CD14-positive monocyte (primary cell): ENCODE measurements at regions not wholly inside any gene's neighbourhood (a gene's known extent, or its start where the extent isn't known, plus 50 kb on each side); places are given as distances from the start of the nearest gene placed in this dataset.

ENCODE experiments used
- DNase-seq, 3 donors: peaks; one replicate each; pipeline ENCODE4 v3.0.0-alpha.2; 2011 to 2022
- H2AFZ ChIP-seq: 2 replicates; pipeline ENCODE4 v1.6.0; 2012; ENCODE audit warnings: mild to moderate bottlenecking, low read depth, low read length, inconsistent platforms; ENCODE audit not compliant: insufficient read depth, poor library complexity, severe bottlenecking
- H3K27ac ChIP-seq, 2 donors: 1 replicate in 1 of 2; 2 replicates in 1 of 2; pipeline ENCODE4 v1.5.1; 2012 to 2013; ENCODE audit warnings: low read length in 2 of 2, control low read depth in 1 of 2, inconsistent platforms in 1 of 2, low read depth in 1 of 2, mild to moderate bottlenecking in 1 of 2
- H3K27me3 ChIP-seq, 2 donors: one replicate each; pipeline versions ENCODE4 v1.6.0 to v1.6.1; 2011 to 2013; ENCODE audit warnings: low read length in 2 of 2; ENCODE audit not compliant: control insufficient read depth in 2 of 2, insufficient read depth in 2 of 2
- H3K36me3 ChIP-seq, 2 donors: replicated peaks in 1 of 2; 1 replicate in 1 of 2; 2 replicates in 1 of 2; pipeline versions ENCODE4 v1.5.1 to v1.6.1; 2012 to 2013; ENCODE audit warnings: low read length in 2 of 2, control low read depth in 1 of 2, inconsistent platforms in 1 of 2, mild to moderate bottlenecking in 1 of 2; ENCODE audit not compliant: insufficient read depth in 2 of 2, control insufficient read depth in 1 of 2
- H3K4me1 ChIP-seq, 2 donors: 1 replicate in 1 of 2; 2 replicates in 1 of 2; pipeline versions ENCODE4 v1.5.1 to v1.6.1; 2012 to 2013; ENCODE audit warnings: low read length in 2 of 2, control low read depth in 1 of 2, inconsistent platforms in 1 of 2, mild to moderate bottlenecking in 1 of 2, moderate library complexity in 1 of 2; ENCODE audit not compliant: insufficient read depth in 2 of 2, control insufficient read depth in 1 of 2
- H3K4me2 ChIP-seq: replicated peaks from 2 replicates; pipeline ENCODE3; 2012; ENCODE audit warnings: low read length, moderate library complexity, mild to moderate bottlenecking; ENCODE audit not compliant: poor library complexity, severe bottlenecking; ENCODE audit errors: extremely low read depth
- H3K4me3 ChIP-seq, 3 experiments: fragments of 200-600 bp in 1 of 3; sonication (generic) in 1 of 3; replicated peaks in 1 of 3; 1 replicate in 2 of 3; 2 replicates in 1 of 3; pipeline ENCODE4 v1.5.1; 2011 to 2013; ENCODE audit warnings: low read length in 3 of 3, mild to moderate bottlenecking in 3 of 3, control low read depth in 2 of 3, low read depth in 2 of 3, inconsistent platforms in 1 of 3, moderate library complexity in 1 of 3
- H3K79me2 ChIP-seq: 2 replicates; pipeline ENCODE4 v1.6.0; 2012; ENCODE audit warnings: mild to moderate bottlenecking, control low read depth, inconsistent platforms, low read length, moderate library complexity; ENCODE audit not compliant: insufficient read depth
- H3K9ac ChIP-seq: 2 replicates; pipeline ENCODE4 v1.6.0; 2017; ENCODE audit warnings: low read length, mild to moderate bottlenecking; ENCODE audit not compliant: insufficient read depth, poor library complexity, severe bottlenecking
- H3K9me3 ChIP-seq, 2 donors: replicated peaks in 1 of 2; 1 replicate in 1 of 2; 2 replicates in 1 of 2; pipeline versions ENCODE4 v1.5.1 to v1.6.1; 2012 to 2013; ENCODE audit warnings: low read length in 2 of 2, control low read depth in 1 of 2; ENCODE audit not compliant: control insufficient read depth in 1 of 2, insufficient read depth in 1 of 2
- H4K20me1 ChIP-seq: 2 replicates; pipeline ENCODE4 v1.6.0; 2012; ENCODE audit warnings: mild to moderate bottlenecking, low read length, control low read depth, moderate library complexity; ENCODE audit not compliant: insufficient read depth
- H3K27ac Mint-ChIP-seq, 7 donors: one replicate each; pipeline ENCODE4 v1.8.0; 2020; ENCODE audit warnings: mild to moderate bottlenecking in 7 of 7, mixed read lengths in 7 of 7, moderate library complexity in 6 of 7, inconsistent platforms in 2 of 7
- H3K27me3 Mint-ChIP-seq, 3 donors: one replicate each; pipeline ENCODE4 v1.8.0; 2021 to 2022; ENCODE audit warnings: low read depth in 3 of 3, mild to moderate bottlenecking in 3 of 3, mixed read lengths in 3 of 3, moderate library complexity in 3 of 3, inconsistent platforms in 1 of 3
- H3K36me3 Mint-ChIP-seq, 2 donors: one replicate each; pipeline ENCODE4 v1.8.0; 2020; ENCODE audit warnings: mixed read lengths in 2 of 2, inconsistent platforms in 1 of 2, mild to moderate bottlenecking in 1 of 2
- H3K4me1 Mint-ChIP-seq: one replicate; pipeline ENCODE4 v1.8.0; 2020; ENCODE audit warnings: mild to moderate bottlenecking, mixed read lengths
- H3K4me3 Mint-ChIP-seq, 2 donors: one replicate each; pipeline ENCODE4 v1.8.0; 2020; ENCODE audit warnings: mild to moderate bottlenecking in 2 of 2, mixed read lengths in 2 of 2, moderate library complexity in 1 of 2
- H3K9me3 Mint-ChIP-seq, 7 donors: one replicate each; pipeline ENCODE4 v1.8.0; 2020 to 2022; ENCODE audit warnings: mixed read lengths in 7 of 7, mild to moderate bottlenecking in 6 of 7, moderate library complexity in 6 of 7, inconsistent platforms in 2 of 7
- WGBS: methylation state at CpG from one replicate; pipeline ENCODE4 v1.1.5; 2013; ENCODE audit warnings: missing lambda C conversion rate; ENCODE audit not compliant: insufficient coverage; 5-methylcytosine and 5-hydroxymethylcytosine counted together
- intact Hi-C, 2 donors: fragments of 100-400 bp; cut with micrococcal nuclease; formaldehyde crosslinking; loops; one replicate each; pipeline versions ENCODE4 v1.15.0 to v1.15.1; 2023
- TF ChIP-seq, protein P1 (sequence below): fragments of 200-600 bp; IDR thresholded peaks from one replicate; pipeline ENCODE4 v1.8.0; 2022; ENCODE audit warnings: antibody characterized with exemption, mild to moderate bottlenecking

DNA sequence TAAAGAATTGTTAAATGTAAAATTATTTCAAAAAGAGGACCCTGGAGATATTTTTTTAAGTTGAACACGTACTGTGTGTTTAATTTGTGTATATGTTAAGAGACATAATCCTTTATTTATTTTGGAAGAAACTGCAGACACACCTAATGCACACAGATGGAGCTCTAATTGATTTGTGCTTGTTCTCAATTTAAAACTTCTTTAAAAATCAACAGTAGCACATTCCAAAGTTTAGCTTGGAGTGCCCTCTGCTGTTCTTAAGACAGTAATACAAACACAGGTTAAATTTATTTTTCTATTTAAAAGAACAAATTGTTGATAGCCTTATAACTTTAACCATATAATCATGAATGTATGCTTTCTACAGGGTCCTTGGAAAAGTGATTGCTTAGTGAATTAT is 277.6 kb upstream of the ADAMTS16 start:
- no peak overlapping the region for H3K27ac ChIP-seq
- intact Hi-C loops: no loop called here
- no peaks in the 10 kb centered on the region for H3K4me1 ChIP-seq
- no peaks in the 10 kb centered on the region for H3K79me2 ChIP-seq
- H3K36me3 ChIP-seq: no peaks in the 10 kb centered on the region
- Mint-ChIP-seq H3K36me3 (no peaks in the 10 kb centered on the region), H3K27me3 (no peaks in the 10 kb centered on the region), H3K27ac (no peak overlapping the region), H3K4me1 (no peaks in the 10 kb centered on the region), H3K4me3 (no peak overlapping the region), H3K9me3 (peaks cover 6 to 13% (median 9%) of the 10 kb centered on the region in 7 donors)
- TF ChIP-seq, protein P1, sequence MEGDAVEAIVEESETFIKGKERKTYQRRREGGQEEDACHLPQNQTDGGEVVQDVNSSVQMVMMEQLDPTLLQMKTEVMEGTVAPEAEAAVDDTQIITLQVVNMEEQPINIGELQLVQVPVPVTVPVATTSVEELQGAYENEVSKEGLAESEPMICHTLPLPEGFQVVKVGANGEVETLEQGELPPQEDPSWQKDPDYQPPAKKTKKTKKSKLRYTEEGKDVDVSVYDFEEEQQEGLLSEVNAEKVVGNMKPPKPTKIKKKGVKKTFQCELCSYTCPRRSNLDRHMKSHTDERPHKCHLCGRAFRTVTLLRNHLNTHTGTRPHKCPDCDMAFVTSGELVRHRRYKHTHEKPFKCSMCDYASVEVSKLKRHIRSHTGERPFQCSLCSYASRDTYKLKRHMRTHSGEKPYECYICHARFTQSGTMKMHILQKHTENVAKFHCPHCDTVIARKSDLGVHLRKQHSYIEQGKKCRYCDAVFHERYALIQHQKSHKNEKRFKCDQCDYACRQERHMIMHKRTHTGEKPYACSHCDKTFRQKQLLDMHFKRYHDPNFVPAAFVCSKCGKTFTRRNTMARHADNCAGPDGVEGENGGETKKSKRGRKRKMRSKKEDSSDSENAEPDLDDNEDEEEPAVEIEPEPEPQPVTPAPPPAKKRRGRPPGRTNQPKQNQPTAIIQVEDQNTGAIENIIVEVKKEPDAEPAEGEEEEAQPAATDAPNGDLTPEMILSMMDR: no peak
- H3K9ac ChIP-seq: no peak overlapping the region
- no peak overlapping the region for H3K4me2 ChIP-seq
- no CpG with 5 or more reads among the region's 1 CpG for WGBS
- no peak overlapping the region for H2AFZ ChIP-seq
- no peak for DNase-seq
- no peaks in the 10 kb centered on the region for H4K20me1 ChIP-seq
- peaks cover 13 to 16% of the 10 kb centered on the region in 2 donors for H3K9me3 ChIP-seq
- no peaks in the 10 kb centered on the region for H3K27me3 ChIP-seq
- H3K4me3 ChIP-seq: no peak overlapping the region

DNA sequence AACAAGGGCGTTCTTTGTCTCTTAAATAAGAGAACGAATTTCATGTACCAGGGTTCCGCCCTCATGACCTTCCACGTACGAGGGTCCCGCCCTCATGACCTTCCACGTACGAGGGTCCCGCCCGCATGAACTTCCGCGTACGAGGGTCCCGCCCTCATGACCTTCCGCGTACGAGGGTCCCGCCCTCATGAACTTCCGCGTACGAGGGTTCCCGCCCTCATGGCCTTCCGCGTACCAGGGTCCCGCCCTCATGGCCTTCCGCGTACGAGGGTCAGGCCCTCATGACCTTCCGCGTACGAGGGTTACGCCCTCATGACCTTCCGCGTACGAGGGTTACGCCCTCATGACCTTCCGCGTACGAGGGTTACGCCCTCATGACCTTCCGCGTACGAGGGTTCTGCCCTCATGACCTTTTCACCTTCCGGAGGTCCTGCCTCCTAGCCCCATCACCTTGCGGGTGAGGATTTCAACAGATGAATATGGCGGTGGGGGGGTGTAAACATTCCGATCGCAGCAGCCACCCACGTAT is 273.9 kb upstream of the ADAMTS16 start:
- Histone ChIP-seq H3K27me3 (no peaks in the 10 kb centered on the region), H3K27ac (no peak overlapping the region), H3K4me3 (no peak overlapping the region), H3K4me2 (no peak overlapping the region), H3K36me3 (no peaks in the 10 kb centered on the region), H3K9ac (no peak overlapping the region), H3K9me3 (peaks cover 13 to 16% of the 10 kb centered on the region in 2 donors), H4K20me1 (no peaks in the 10 kb centered on the region), H3K79me2 (no peaks in the 10 kb centered on the region), H3K4me1 (no peaks in the 10 kb centered on the region), H2AFZ (no peak overlapping the region)
- TF ChIP-seq, protein P1: no peak
- 94% methylated on average over 36 of the region's 49 CpGs for WGBS
- Mint-ChIP-seq H3K4me3 (no peak overlapping the region), H3K27ac (no peak overlapping the region), H3K9me3 (peaks cover 6 to 13% (median 9%) of the 10 kb centered on the region in 7 donors), H3K36me3 (no peaks in the 10 kb centered on the region), H3K4me1 (no peaks in the 10 kb centered on the region), H3K27me3 (no peaks in the 10 kb centered on the region)
- no peak for DNase-seq
- intact Hi-C loops: no loop called here
